ENCODE measurements at regions not wholly inside any gene's neighbourhood (a gene's known extent, or its start where the extent isn't known, plus 50 kb on each side); places are given as distances from the start of the nearest gene placed in this dataset.

DNA sequence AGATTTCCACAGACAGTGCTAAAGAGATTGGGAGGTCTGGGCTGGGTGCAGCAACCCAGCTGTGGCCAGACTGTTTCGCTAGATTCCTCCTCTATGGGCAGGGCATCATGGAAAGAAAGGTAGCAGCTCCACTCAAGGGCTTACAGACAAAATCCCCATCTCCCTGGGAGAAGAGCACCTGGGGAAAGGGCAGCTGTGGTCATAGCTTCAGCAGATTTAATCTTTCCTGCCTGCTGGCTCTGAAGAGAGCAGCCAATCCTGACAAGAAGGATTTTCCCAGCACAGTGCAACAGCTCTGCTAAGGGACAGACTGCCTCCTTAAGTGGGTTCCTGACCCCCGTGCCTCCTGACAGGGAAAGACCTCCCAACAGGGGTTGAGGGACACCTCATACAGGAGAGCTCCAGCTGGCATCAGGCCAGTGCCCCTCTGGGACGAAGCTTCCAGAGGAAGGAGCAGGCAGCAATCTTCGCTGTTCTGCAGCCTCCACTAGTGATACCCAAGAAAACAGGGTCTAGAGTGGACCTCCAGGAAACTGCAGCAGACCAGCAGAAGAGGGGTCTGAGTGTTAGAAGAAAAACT lies 1379.3 kb upstream of the ACO1 start:
- TF ChIP-seq, protein P1, sequence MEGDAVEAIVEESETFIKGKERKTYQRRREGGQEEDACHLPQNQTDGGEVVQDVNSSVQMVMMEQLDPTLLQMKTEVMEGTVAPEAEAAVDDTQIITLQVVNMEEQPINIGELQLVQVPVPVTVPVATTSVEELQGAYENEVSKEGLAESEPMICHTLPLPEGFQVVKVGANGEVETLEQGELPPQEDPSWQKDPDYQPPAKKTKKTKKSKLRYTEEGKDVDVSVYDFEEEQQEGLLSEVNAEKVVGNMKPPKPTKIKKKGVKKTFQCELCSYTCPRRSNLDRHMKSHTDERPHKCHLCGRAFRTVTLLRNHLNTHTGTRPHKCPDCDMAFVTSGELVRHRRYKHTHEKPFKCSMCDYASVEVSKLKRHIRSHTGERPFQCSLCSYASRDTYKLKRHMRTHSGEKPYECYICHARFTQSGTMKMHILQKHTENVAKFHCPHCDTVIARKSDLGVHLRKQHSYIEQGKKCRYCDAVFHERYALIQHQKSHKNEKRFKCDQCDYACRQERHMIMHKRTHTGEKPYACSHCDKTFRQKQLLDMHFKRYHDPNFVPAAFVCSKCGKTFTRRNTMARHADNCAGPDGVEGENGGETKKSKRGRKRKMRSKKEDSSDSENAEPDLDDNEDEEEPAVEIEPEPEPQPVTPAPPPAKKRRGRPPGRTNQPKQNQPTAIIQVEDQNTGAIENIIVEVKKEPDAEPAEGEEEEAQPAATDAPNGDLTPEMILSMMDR (optimal IDR thresholded peaks at IDR 0.05 in 1 of 3, IDR thresholded peaks at IDR 0.05 in 1 of 3, conservative IDR thresholded peaks at IDR 0.05 in 1 of 3; ENCODE audit: extremely low read depth in 1 of 3, insufficient read depth in 2 of 3, low read length in 3 of 3) = no peak
- no peak for TF ChIP-seq EZH2 (IDR thresholded peaks at IDR 0.05; ENCODE audit: low read length)

Data from keratinocyte (primary cell).